RWPE1 (cell line): ENCODE measurements at regions not wholly inside any gene's neighbourhood (a gene's known extent, or its start where the extent isn't known, plus 50 kb on each side); places are given as distances from the start of the nearest gene placed in this dataset.

Experiments used
- CTCF ChIA-PET: fragments of 350-600 bp; sonication (Branson Sonifier 250); formaldehyde crosslinking; extraction: SDS; loops from one replicate; lab custom pipeline; 2021; lab: Yijun Ruan, JAX
- POLR2A ChIA-PET: fragments of 400-600 bp; formaldehyde crosslinking; extraction: SDS; loops from one replicate; lab custom pipeline; 2020; ENCODE audit warnings: antibody characterized with exemption; ENCODE audit not compliant: low non-redundant PET; lab: Yijun Ruan, JAX
- DNase-seq: peaks from one replicate; pipeline ENCODE4 v3.0.0; 2012; ENCODE audit warnings: low spot score
- H3K27ac ChIP-seq: fragments of 450-650 bp; 2 replicates; pipeline ENCODE4 v1.5.1; 2017
- CTCF ChIP-seq: fragments of 450-650 bp; conservative IDR thresholded peaks from 2 replicates; pipeline ENCODE4 v1.5.1; 2017; ENCODE audit warnings: low read depth, mild to moderate bottlenecking

GRCh38 chr2:66966631-66967030, 430.5 kb upstream of the ETAA1 start:
- ChIA-PET POLR2A (no interaction called here), CTCF (interaction anchor here (0.6 to 0.7 kb wide), 2 partner anchors 10 to 25 kb away, joined by 3 read pairs; no protein-coding TSS in a partner anchor)
- no peak for DNase-seq
- TF ChIP-seq CTCF, result no peak
- no peak overlapping the region for H3K27ac ChIP-seq

GRCh38 chr2:66968946-66969345, 428.2 kb upstream of the ETAA1 start:
- CTCF ChIA-PET, result no interaction called here
- TF ChIP-seq CTCF, result no peak
- DNase-seq, result no peak
- POLR2A ChIA-PET, result no interaction called here
- no peak overlapping the region for H3K27ac ChIP-seq

- ChIA-PET CTCF (no interaction called here), POLR2A (no interaction called here)
- H3K27ac ChIP-seq, result no peak overlapping the region
- DNase-seq, result no peak
- no peak for TF ChIP-seq CTCF
Measured at GRCh38 chr2:66981074-66981473, 416.1 kb upstream of the ETAA1 start.

- no peak for DNase-seq
- ChIA-PET POLR2A (no interaction called here), CTCF (no interaction called here)
Measured at GRCh38 chr2:66982766-66983165, 414.4 kb upstream of the ETAA1 start.

GRCh38 chr2:66984864-66985263, 412.3 kb upstream of the ETAA1 start:
- CTCF ChIA-PET, result no interaction called here
- POLR2A ChIA-PET, result no interaction called here
- TF ChIP-seq CTCF, result no peak
- no peak overlapping the region for H3K27ac ChIP-seq
- no peak for DNase-seq

More at GRCh38 chr2:66982766-66983165, 414.4 kb upstream of the ETAA1 start:
- no peak overlapping the region for H3K27ac ChIP-seq
- no peak for TF ChIP-seq CTCF

GRCh38 chr2:66985906-66986305, 411.2 kb upstream of the ETAA1 start:
- TF ChIP-seq CTCF, result no peak
- ChIA-PET CTCF (no interaction called here), POLR2A (no interaction called here)
- no peak overlapping the region for H3K27ac ChIP-seq
- DNase-seq, result no peak

- no peak for TF ChIP-seq CTCF
- no peak overlapping the region for H3K27ac ChIP-seq
- DNase-seq, result no peak
- ChIA-PET POLR2A (no interaction called here), CTCF (no interaction called here)
Measured at GRCh38 chr2:66987733-66988132, 409.4 kb upstream of the ETAA1 start.
